ENCODE measurements at regions not wholly inside any gene's neighbourhood (a gene's known extent, or its start where the extent isn't known, plus 50 kb on each side); places are given as distances from the start of the nearest gene placed in this dataset.

DNA sequence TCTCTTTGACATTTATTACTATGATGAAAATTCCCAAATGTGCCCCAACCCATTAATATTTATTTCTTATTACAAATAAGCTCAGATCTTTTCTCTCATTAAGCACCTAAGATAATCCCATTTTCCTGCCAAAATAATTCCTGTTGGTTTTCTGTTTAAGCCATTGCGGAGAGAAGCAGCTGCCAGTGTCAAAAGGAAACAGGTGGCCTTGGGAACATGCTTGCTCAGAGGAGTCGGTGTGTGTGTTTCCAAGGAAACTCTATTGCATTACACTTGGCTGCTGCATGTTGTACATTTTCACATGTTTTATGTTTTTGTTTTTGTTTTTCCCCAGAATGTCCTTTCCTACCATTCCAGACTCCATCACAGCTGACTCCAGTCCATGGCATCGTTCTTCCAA is 56.4 kb downstream of the CD24 start:
- TF ChIP-seq, protein P1, sequence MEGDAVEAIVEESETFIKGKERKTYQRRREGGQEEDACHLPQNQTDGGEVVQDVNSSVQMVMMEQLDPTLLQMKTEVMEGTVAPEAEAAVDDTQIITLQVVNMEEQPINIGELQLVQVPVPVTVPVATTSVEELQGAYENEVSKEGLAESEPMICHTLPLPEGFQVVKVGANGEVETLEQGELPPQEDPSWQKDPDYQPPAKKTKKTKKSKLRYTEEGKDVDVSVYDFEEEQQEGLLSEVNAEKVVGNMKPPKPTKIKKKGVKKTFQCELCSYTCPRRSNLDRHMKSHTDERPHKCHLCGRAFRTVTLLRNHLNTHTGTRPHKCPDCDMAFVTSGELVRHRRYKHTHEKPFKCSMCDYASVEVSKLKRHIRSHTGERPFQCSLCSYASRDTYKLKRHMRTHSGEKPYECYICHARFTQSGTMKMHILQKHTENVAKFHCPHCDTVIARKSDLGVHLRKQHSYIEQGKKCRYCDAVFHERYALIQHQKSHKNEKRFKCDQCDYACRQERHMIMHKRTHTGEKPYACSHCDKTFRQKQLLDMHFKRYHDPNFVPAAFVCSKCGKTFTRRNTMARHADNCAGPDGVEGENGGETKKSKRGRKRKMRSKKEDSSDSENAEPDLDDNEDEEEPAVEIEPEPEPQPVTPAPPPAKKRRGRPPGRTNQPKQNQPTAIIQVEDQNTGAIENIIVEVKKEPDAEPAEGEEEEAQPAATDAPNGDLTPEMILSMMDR (IDR thresholded peaks at IDR 0.05; ENCODE audit: low read depth, low read length), result no peak
- no peak for TF ChIP-seq EZH2phosphoT487 (IDR thresholded peaks at IDR 0.05; ENCODE audit: low read depth)
